ENCODE measurements at regions not wholly inside any gene's neighbourhood (a gene's known extent, or its start where the extent isn't known, plus 50 kb on each side); places are given as distances from the start of the nearest gene placed in this dataset.

DNA sequence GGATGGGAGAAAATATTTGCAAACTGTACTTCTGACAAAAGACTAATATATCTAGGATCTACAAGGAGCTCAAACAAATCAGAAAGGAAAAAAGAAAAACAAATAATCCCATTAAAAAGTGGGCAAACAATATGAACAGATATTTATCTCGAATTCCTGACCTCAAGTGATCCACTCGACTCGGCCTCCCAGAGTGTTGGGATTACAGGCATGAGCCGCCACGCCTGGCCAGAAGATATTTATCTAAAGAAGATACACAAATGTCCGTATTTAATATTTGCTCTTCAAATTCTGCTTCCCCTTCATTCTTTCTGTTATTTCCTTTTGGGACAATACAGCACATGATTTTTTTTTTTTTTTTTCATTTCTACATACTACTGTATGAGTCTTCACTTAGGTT, 151.7 kb upstream of the GRM7 start:
- Histone ChIP-seq H3K9me3 (no peaks in the 10 kb centered on the region), H3K4me3 (ENCODE audit: low read depth, low read length) (no peak overlapping the region), H3K27me3 (no peaks in the 10 kb centered on the region), H3K36me3 (no peaks in the 10 kb centered on the region), H3K4me1 (no peaks in the 10 kb centered on the region)
- DNase-seq, result no peak
- TF ChIP-seq, protein P1, sequence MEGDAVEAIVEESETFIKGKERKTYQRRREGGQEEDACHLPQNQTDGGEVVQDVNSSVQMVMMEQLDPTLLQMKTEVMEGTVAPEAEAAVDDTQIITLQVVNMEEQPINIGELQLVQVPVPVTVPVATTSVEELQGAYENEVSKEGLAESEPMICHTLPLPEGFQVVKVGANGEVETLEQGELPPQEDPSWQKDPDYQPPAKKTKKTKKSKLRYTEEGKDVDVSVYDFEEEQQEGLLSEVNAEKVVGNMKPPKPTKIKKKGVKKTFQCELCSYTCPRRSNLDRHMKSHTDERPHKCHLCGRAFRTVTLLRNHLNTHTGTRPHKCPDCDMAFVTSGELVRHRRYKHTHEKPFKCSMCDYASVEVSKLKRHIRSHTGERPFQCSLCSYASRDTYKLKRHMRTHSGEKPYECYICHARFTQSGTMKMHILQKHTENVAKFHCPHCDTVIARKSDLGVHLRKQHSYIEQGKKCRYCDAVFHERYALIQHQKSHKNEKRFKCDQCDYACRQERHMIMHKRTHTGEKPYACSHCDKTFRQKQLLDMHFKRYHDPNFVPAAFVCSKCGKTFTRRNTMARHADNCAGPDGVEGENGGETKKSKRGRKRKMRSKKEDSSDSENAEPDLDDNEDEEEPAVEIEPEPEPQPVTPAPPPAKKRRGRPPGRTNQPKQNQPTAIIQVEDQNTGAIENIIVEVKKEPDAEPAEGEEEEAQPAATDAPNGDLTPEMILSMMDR (IDR thresholded peaks at IDR 0.05; ENCODE audit: low read depth, low read length), result no peak

DNA sequence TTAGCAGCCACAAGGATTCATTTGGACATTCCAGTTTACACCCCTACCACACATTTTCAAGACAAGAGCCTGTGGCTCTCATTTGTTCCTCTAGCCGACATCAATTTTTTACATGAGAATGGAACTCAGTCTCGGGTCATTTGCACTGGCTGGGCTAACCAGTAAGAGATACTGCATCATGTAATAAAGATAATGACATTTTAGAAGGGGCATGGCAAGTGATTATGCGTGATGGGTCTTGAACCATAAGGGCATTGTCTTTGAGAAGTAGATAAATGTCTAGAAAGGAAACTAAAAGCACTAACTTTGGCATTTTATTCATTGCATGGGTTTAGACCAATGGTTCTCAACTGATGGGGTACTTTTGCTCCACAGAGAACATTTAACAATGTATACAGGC, 146.0 kb upstream of the GRM7 start:
- Histone ChIP-seq H3K4me3 (ENCODE audit: low read depth, low read length) (no peak overlapping the region), H3K36me3 (no peaks in the 10 kb centered on the region), H3K4me1 (no peaks in the 10 kb centered on the region), H3K27me3 (no peaks in the 10 kb centered on the region), H3K9me3 (no peaks in the 10 kb centered on the region)
- DNase-seq, result no peak
- TF ChIP-seq, protein P1 (IDR thresholded peaks at IDR 0.05; ENCODE audit: low read depth, low read length), result no peak

DNA sequence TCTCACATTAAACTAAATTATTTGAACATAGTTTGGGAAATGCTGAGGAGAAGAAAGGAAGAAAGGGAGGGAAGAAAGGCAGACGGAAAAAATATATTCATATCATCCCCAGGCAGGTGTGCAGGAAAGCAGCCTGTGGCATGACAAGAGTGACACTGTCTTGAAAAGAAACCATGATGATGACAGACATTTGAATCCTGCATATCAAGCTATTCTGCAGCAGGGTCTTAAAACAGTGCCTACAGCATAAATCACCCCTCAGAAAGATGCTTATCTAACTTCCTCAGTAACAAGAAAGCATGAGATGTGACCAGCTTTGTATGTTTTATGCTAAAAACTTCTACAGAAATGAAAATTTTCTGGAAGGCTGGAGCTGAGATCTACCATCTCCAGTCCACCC, 144.5 kb upstream of the GRM7 start:
- Histone ChIP-seq H3K36me3 (no peaks in the 10 kb centered on the region), H3K4me3 (ENCODE audit: low read depth, low read length) (no peak overlapping the region), H3K4me1 (no peaks in the 10 kb centered on the region), H3K27me3 (no peaks in the 10 kb centered on the region), H3K9me3 (no peaks in the 10 kb centered on the region)
- TF ChIP-seq, protein P1 (IDR thresholded peaks at IDR 0.05; ENCODE audit: low read depth, low read length), result no peak
- DNase-seq, result no peak

DNA sequence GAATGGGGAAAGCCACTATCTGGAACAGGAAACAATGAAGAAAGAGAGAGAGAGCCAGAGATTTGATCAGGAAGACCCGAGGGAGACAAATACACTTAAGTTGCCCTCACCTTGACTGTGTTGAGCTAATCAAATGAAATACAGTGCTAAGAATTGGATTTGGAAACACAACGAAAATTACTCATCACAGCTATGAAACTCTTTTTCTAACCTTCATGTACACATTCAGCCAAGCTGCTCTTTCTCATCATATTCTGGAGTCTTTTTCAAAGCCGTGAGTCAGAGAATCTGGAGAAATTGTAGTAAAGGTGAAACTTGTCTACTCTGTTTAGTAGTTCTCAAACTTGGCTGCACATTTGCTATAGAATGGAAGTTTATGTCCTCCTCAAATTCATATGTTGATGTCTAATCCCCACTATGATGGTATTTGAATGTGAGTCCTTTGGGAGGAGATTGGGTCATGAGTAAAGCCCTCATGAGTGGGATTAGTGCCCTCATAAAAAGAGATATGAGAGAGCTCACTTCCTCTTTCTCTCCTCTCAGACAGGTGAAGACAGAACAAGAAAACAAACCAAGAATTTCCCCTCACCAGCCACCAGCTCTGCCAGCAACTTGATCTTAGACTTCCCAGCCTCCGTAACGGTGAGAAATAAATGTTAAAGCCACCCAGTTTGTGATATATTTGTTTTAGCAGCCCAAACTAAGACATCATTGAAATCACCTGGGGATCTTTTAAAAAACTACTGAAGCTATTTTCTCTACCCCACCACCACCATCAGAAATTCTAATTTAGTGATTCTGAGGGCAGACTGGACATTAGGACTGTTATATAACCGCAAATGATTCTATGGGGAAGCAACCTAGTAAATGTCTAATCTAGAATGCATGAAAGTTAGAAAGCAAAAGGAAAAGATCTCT, 143.6 kb upstream of the GRM7 start:
- H3K4me1 ChIP-seq, result no peaks in the 10 kb centered on the region
- H3K27me3 ChIP-seq, result no peaks in the 10 kb centered on the region
- H3K4me3 ChIP-seq (ENCODE audit: low read depth, low read length), result no peak overlapping the region
- H3K36me3 ChIP-seq, result no peaks in the 10 kb centered on the region
- TF ChIP-seq, protein P1 (IDR thresholded peaks at IDR 0.05; ENCODE audit: low read depth, low read length), result no peak
- no peak for DNase-seq
- H3K9me3 ChIP-seq, result no peaks in the 10 kb centered on the region

DNA sequence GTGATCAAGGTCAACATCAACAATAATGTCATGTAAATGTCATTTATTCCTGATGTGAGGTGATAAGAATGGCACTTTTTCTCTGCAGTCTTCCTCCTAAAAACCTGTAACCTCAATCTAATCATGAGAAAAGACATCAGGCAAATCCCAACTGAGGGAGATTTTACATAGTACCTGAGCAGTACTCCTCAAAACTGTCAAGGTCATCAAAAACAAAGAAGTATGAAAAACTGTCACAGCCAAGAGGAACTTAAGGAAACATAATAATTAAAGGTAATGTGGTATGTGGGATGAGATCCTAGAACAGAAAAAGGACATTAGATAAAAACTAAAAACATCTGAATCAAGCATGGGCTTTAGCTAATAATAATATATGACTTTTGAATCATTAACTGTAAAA, 140.9 kb upstream of the GRM7 start:
- Histone ChIP-seq H3K4me1 (no peaks in the 10 kb centered on the region), H3K9me3 (no peaks in the 10 kb centered on the region), H3K4me3 (ENCODE audit: low read depth, low read length) (no peak overlapping the region), H3K36me3 (no peaks in the 10 kb centered on the region), H3K27me3 (no peaks in the 10 kb centered on the region)
- TF ChIP-seq, protein P1 (IDR thresholded peaks at IDR 0.05; ENCODE audit: low read depth, low read length), result no peak
- DNase-seq, result no peak

DNA sequence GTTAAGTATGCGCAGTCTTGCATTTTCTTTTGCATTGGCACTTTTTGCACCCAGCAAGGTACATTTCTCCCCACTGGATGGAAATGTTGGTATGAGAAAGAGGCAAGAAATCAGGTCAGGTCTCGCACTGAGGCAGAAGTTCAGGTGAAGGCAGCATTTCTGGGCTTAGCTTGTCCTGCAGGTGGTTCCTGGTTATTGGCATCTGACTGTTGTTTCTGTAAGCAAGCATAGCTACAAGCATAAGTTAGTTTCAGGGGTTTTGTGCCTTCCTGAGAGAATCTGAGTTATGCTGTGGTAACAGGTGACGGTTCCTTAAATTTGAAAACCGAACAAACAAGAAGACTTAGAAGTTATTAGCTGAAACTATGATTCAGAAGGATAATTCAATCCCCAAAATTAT, 139.4 kb upstream of the GRM7 start:
- H3K4me3 ChIP-seq (ENCODE audit: low read depth, low read length), result no peak overlapping the region
- H3K4me1 ChIP-seq, result no peaks in the 10 kb centered on the region
- no peaks in the 10 kb centered on the region for H3K36me3 ChIP-seq
- H3K27me3 ChIP-seq, result no peaks in the 10 kb centered on the region
- TF ChIP-seq, protein P1 (IDR thresholded peaks at IDR 0.05; ENCODE audit: low read depth, low read length), result no peak
- DNase-seq, result no peak
- no peaks in the 10 kb centered on the region for H3K9me3 ChIP-seq
